H1 (cell line): ENCODE measurements at regions not wholly inside any gene's neighbourhood (a gene's known extent, or its start where the extent isn't known, plus 50 kb on each side); places are given as distances from the start of the nearest gene placed in this dataset.

ENCODE experiments used
- CEBPB ChIP-seq: IDR thresholded peaks from 2 replicates; pipeline ENCODE4 v1.6.1; 2012; ENCODE audit warnings: low read depth, low read length
- EP300 ChIP-seq, 2 experiments: IDR thresholded peaks; 1 replicate in 1 of 2; 2 replicates in 1 of 2; pipeline ENCODE4 v1.6.1; 2011 to 2012; ENCODE audit warnings: low read depth in 2 of 2, low read length in 2 of 2, mild to moderate bottlenecking in 2 of 2, borderline replicate concordance in 1 of 2, inconsistent platforms in 1 of 2, moderate library complexity in 1 of 2
- EZH2 ChIP-seq: fragments of 200-600 bp; sonication (generic); IDR thresholded peaks from 2 replicates; pipeline ENCODE4 v1.7.1; 2012; ENCODE audit warnings: low read depth, mild to moderate bottlenecking, moderate library complexity, low read length, inconsistent platforms; ENCODE audit not compliant: severe bottlenecking
- KDM1A ChIP-seq: fragments of 200-600, 300-600 bp; sonication (generic); IDR thresholded peaks from 2 replicates; pipeline ENCODE4 v1.7.1; 2016; ENCODE audit warnings: mild to moderate bottlenecking, low read length, borderline replicate concordance
- POLR2A ChIP-seq, 2 experiments: IDR thresholded peaks; 1 replicate in 1 of 2; 2 replicates in 1 of 2; pipeline ENCODE4 v1.6.1; 2011; ENCODE audit warnings: low read depth in 2 of 2, low read length in 2 of 2, mild to moderate bottlenecking in 2 of 2; ENCODE audit errors: control extremely low read depth in 1 of 2
- RFX5 ChIP-seq: IDR thresholded peaks from 2 replicates; pipeline ENCODE4 v1.6.1; 2011; ENCODE audit warnings: low read depth, low read length, improper control_type of control experiment, borderline replicate concordance
- SP1 ChIP-seq: IDR thresholded peaks from 2 replicates; pipeline ENCODE4 v1.6.1; 2011; ENCODE audit warnings: low read depth, low read length
- TEAD4 ChIP-seq: IDR thresholded peaks from 2 replicates; pipeline ENCODE4 v1.6.1; 2012; ENCODE audit warnings: low read depth, low read length, inconsistent platforms, mixed read lengths
- TF ChIP-seq, protein P1 (sequence below), 3 experiments: IDR thresholded peaks; 1 replicate in 2 of 3; 2 replicates in 1 of 3; pipeline versions ENCODE4 v1.5.1 to v1.6.1; 2011; ENCODE audit warnings: low read length in 3 of 3, mild to moderate bottlenecking in 3 of 3, inconsistent platforms in 2 of 3, low read depth in 1 of 3, moderate library complexity in 1 of 3; ENCODE audit not compliant: insufficient read depth in 1 of 3; ENCODE audit errors: control extremely low read depth in 1 of 3
- TF ChIP-seq, protein P2 (sequence below): IDR thresholded peaks from 2 replicates; pipeline ENCODE4 v1.6.1; 2012; ENCODE audit warnings: inconsistent platforms
- TF ChIP-seq, protein P3 (sequence below): IDR thresholded peaks from 2 replicates; pipeline ENCODE4 v1.6.1; 2011; ENCODE audit warnings: low read length, improper control_type of control experiment
- TF ChIP-seq, protein P4 (sequence below): fragments of 300-600 bp; sonication (generic); IDR thresholded peaks from 2 replicates; pipeline ENCODE4 v1.7.1; 2012; ENCODE audit warnings: low read length, moderate library complexity, mild to moderate bottlenecking, inconsistent platforms; ENCODE audit not compliant: insufficient replicate concordance

DNA sequence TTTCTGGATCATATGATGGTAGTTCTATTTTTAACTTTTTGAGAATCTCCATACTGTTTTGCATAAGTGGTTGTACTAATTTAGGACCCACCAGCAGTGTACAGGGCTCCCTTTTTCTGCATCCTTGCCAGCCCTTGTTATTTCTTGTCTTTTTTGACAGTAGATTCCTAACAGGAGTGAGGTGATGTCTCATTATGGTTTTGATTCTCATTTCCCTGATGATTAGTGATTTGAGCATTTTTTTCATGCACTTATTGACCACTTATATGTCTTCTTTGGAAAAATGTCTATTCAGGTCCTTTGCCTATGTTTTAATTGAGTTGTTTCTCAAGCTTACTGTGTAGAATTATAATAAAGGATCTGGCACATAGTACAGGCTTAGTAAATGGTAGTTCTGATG lies 238.8 kb upstream of the BMPER start:
- TF ChIP-seq, protein P1, sequence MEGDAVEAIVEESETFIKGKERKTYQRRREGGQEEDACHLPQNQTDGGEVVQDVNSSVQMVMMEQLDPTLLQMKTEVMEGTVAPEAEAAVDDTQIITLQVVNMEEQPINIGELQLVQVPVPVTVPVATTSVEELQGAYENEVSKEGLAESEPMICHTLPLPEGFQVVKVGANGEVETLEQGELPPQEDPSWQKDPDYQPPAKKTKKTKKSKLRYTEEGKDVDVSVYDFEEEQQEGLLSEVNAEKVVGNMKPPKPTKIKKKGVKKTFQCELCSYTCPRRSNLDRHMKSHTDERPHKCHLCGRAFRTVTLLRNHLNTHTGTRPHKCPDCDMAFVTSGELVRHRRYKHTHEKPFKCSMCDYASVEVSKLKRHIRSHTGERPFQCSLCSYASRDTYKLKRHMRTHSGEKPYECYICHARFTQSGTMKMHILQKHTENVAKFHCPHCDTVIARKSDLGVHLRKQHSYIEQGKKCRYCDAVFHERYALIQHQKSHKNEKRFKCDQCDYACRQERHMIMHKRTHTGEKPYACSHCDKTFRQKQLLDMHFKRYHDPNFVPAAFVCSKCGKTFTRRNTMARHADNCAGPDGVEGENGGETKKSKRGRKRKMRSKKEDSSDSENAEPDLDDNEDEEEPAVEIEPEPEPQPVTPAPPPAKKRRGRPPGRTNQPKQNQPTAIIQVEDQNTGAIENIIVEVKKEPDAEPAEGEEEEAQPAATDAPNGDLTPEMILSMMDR (IDR thresholded peaks at IDR 0.05; ENCODE audit: control extremely low read depth in 1 of 3, insufficient read depth in 1 of 3, low read depth in 1 of 3, low read length in 3 of 3): no peak
- TF ChIP-seq, protein P2, sequence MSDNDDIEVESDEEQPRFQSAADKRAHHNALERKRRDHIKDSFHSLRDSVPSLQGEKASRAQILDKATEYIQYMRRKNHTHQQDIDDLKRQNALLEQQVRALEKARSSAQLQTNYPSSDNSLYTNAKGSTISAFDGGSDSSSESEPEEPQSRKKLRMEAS: no peak
- TF ChIP-seq EZH2 (no peak), SP1 (no peak), RFX5 (no peak), EP300 (IDR thresholded peaks at IDR 0.05; ENCODE audit: borderline replicate concordance in 1 of 2, low read depth in 2 of 2, low read length in 2 of 2) (no peak), KDM1A (no peak), TEAD4 (no peak), POLR2A (IDR thresholded peaks at IDR 0.05; ENCODE audit: control extremely low read depth in 1 of 2, low read depth in 2 of 2, low read length in 2 of 2) (no peak), CEBPB (no peak)
- TF ChIP-seq, protein P3, sequence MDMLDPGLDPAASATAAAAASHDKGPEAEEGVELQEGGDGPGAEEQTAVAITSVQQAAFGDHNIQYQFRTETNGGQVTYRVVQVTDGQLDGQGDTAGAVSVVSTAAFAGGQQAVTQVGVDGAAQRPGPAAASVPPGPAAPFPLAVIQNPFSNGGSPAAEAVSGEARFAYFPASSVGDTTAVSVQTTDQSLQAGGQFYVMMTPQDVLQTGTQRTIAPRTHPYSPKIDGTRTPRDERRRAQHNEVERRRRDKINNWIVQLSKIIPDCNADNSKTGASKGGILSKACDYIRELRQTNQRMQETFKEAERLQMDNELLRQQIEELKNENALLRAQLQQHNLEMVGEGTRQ: no peak
- TF ChIP-seq, protein P4, sequence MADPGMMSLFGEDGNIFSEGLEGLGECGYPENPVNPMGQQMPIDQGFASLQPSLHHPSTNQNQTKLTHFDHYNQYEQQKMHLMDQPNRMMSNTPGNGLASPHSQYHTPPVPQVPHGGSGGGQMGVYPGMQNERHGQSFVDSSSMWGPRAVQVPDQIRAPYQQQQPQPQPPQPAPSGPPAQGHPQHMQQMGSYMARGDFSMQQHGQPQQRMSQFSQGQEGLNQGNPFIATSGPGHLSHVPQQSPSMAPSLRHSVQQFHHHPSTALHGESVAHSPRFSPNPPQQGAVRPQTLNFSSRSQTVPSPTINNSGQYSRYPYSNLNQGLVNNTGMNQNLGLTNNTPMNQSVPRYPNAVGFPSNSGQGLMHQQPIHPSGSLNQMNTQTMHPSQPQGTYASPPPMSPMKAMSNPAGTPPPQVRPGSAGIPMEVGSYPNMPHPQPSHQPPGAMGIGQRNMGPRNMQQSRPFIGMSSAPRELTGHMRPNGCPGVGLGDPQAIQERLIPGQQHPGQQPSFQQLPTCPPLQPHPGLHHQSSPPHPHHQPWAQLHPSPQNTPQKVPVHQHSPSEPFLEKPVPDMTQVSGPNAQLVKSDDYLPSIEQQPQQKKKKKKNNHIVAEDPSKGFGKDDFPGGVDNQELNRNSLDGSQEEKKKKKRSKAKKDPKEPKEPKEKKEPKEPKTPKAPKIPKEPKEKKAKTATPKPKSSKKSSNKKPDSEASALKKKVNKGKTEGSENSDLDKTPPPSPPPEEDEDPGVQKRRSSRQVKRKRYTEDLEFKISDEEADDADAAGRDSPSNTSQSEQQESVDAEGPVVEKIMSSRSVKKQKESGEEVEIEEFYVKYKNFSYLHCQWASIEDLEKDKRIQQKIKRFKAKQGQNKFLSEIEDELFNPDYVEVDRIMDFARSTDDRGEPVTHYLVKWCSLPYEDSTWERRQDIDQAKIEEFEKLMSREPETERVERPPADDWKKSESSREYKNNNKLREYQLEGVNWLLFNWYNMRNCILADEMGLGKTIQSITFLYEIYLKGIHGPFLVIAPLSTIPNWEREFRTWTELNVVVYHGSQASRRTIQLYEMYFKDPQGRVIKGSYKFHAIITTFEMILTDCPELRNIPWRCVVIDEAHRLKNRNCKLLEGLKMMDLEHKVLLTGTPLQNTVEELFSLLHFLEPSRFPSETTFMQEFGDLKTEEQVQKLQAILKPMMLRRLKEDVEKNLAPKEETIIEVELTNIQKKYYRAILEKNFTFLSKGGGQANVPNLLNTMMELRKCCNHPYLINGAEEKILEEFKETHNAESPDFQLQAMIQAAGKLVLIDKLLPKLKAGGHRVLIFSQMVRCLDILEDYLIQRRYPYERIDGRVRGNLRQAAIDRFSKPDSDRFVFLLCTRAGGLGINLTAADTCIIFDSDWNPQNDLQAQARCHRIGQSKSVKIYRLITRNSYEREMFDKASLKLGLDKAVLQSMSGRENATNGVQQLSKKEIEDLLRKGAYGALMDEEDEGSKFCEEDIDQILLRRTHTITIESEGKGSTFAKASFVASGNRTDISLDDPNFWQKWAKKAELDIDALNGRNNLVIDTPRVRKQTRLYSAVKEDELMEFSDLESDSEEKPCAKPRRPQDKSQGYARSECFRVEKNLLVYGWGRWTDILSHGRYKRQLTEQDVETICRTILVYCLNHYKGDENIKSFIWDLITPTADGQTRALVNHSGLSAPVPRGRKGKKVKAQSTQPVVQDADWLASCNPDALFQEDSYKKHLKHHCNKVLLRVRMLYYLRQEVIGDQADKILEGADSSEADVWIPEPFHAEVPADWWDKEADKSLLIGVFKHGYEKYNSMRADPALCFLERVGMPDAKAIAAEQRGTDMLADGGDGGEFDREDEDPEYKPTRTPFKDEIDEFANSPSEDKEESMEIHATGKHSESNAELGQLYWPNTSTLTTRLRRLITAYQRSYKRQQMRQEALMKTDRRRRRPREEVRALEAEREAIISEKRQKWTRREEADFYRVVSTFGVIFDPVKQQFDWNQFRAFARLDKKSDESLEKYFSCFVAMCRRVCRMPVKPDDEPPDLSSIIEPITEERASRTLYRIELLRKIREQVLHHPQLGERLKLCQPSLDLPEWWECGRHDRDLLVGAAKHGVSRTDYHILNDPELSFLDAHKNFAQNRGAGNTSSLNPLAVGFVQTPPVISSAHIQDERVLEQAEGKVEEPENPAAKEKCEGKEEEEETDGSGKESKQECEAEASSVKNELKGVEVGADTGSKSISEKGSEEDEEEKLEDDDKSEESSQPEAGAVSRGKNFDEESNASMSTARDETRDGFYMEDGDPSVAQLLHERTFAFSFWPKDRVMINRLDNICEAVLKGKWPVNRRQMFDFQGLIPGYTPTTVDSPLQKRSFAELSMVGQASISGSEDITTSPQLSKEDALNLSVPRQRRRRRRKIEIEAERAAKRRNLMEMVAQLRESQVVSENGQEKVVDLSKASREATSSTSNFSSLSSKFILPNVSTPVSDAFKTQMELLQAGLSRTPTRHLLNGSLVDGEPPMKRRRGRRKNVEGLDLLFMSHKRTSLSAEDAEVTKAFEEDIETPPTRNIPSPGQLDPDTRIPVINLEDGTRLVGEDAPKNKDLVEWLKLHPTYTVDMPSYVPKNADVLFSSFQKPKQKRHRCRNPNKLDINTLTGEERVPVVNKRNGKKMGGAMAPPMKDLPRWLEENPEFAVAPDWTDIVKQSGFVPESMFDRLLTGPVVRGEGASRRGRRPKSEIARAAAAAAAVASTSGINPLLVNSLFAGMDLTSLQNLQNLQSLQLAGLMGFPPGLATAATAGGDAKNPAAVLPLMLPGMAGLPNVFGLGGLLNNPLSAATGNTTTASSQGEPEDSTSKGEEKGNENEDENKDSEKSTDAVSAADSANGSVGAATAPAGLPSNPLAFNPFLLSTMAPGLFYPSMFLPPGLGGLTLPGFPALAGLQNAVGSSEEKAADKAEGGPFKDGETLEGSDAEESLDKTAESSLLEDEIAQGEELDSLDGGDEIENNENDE: no peak
